ENCODE measurements at regions not wholly inside any gene's neighbourhood (a gene's known extent, or its start where the extent isn't known, plus 50 kb on each side); places are given as distances from the start of the nearest gene placed in this dataset.

- no CpG with 5 or more reads among the region's 4 CpGs for WGBS (ENCODE audit: extremely low coverage, insufficient read length, low lambda C conversion rate)
- H3K23ac ChIP-seq (ENCODE audit: insufficient read length, low read depth, low read length) = no peak overlapping the region
- no peak overlapping the region for H3K4me3 Mint-ChIP-seq
These were observed 275.5 kb downstream of the PCDH10 start for GRCh38 chr4:133424605-133425004.

More at GRCh38 chr4:133424605-133425004, 275.5 kb downstream of the PCDH10 start:
- Histone ChIP-seq H2BK20ac (ENCODE audit: low read depth, low read length, poor library complexity, severe bottlenecking) (no peak overlapping the region), H3K4me1 (ENCODE audit: insufficient read depth, low read length) (no peaks in the 10 kb centered on the region), H4K20me1 (ENCODE audit: control insufficient read depth, insufficient read depth, insufficient read length) (no peaks in the 10 kb centered on the region), H3K79me1 (ENCODE audit: insufficient read depth, low read depth, low read length, poor library complexity, severe bottlenecking) (no peaks in the 10 kb centered on the region), H2BK120ac (ENCODE audit: low read depth, low read length, poor library complexity, severe bottlenecking) (no peak overlapping the region), H3K79me2 (ENCODE audit: insufficient read depth, low read length) (no peaks in the 10 kb centered on the region), H3K4ac (ENCODE audit: low read depth, low read length) (no peak overlapping the region), H4K5ac (ENCODE audit: insufficient read length, low read depth, low read length) (no peak overlapping the region), H2AFZ (ENCODE audit: low read length) (no peak overlapping the region), H3T11ph (ENCODE audit: low read length) (no peak overlapping the region), H2BK12ac (ENCODE audit: insufficient read length, low read depth, low read length) (no peak overlapping the region), H3K27me3 (ENCODE audit: insufficient read depth, low read length) (no peaks in the 10 kb centered on the region), H3K56ac (ENCODE audit: insufficient read length, low read depth, low read length) (no peak overlapping the region), H3K14ac (ENCODE audit: insufficient read depth, low read length) (no peak overlapping the region), H4K91ac (ENCODE audit: insufficient read length, low read depth, low read length) (no peak overlapping the region), H3K9me3 (ENCODE audit: control insufficient read depth, low read depth, low read length) (no peaks in the 10 kb centered on the region), H4K8ac (replicated peaks; ENCODE audit: insufficient read length, low read depth, low read length) (no peak overlapping the region), H3K23me2 (ENCODE audit: insufficient read length, low read depth, low read length, poor library complexity, severe bottlenecking) (no peaks in the 10 kb centered on the region), H2BK5ac (ENCODE audit: insufficient read length, low read length) (no peak overlapping the region), H3K18ac (ENCODE audit: insufficient read length, low read depth, low read length) (no peak overlapping the region), H2AK5ac (ENCODE audit: insufficient read length, low read length) (no peak overlapping the region), H3K4me2 (ENCODE audit: insufficient read depth, insufficient read length, low read length) (no peak overlapping the region), H3K9ac (ENCODE audit: extremely low read depth, insufficient read length, low read length) (no peak overlapping the region), H3K27ac (ENCODE audit: insufficient read length, low read depth, low read length) (no peak overlapping the region), H2BK15ac (ENCODE audit: low read depth, low read length) (no peak overlapping the region)
- Mint-ChIP-seq H3K4me1 (no peaks in the 10 kb centered on the region), H3K36me3 (ENCODE audit: insufficient read depth in 1 of 3, low read depth in 3 of 3) (no peaks in the 10 kb centered on the region), H3K9me3 (no peaks in the 10 kb centered on the region), H3K27me3 (ENCODE audit: low read depth) (no peaks in the 10 kb centered on the region), H3K27ac (no peak overlapping the region)
- no peak for TF ChIP-seq CTCF (conservative IDR thresholded peaks at IDR 0.05)
- no peak for DNase-seq

All from H9 (cell line).